ENCODE measurements at regions not wholly inside any gene's neighbourhood (a gene's known extent, or its start where the extent isn't known, plus 50 kb on each side); places are given as distances from the start of the nearest gene placed in this dataset.

DNA sequence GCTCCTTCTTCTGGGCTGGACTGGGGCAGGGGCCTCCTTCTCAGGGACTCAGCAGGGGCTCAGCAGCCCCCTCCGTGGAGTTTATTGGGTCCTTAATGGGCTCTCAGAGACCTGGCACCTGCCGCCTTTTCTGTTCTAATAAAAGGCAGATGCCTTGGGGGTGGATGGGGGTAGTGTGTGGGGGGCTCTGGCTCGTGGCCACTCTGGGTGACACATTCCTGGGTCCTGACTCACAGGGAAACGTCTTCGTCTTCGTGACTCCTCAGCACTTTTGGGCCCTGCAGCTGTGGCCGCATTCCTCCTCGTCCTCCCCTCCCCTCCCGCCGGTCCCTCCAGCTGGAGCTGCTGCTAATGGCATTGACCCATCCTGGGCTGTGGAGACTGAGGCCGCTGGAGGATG lies 107.8 kb upstream of the WNT4 start:
- Histone ChIP-seq H3K36me3 (no peaks in the 10 kb centered on the region), H3K27me3 (peaks cover 0 to 85% (median 52%) of the 10 kb centered on the region in 7 donors), H3K27ac (no peak overlapping the region), H3K4me3 (no peak overlapping the region), H3K9me3 (no peaks in the 10 kb centered on the region), H3K4me1 (no peaks in the 10 kb centered on the region)
- TF ChIP-seq CTCF (IDR thresholded peaks at IDR 0.05): no peak
- ATAC-seq: no peak
- WGBS, 2 donors: 40 to 42% methylated on average over 11 of the region's 11 CpGs
- DNase-seq: no peak
- intact Hi-C loops (cut with DNase I): no loop called here

- Histone ChIP-seq H3K9me3 (no peaks in the 10 kb centered on the region), H3K4me1 (no peaks in the 10 kb centered on the region), H3K36me3 (no peaks in the 10 kb centered on the region), H3K27ac (no peak overlapping the region), H3K27me3 (peaks cover 0 to 87% (median 52%) of the 10 kb centered on the region in 7 donors), H3K4me3 (no peak overlapping the region)
- DNase-seq (no peak), ATAC-seq (no peak)
- TF ChIP-seq CTCF (IDR thresholded peaks at IDR 0.05): no peak
- WGBS, 2 donors: 51 to 55% methylated on average over 17 of the region's 17 CpGs
- intact Hi-C loops (cut with DNase I): no loop called here
Measured at GRCh38 chr1:22252251-22252650, 109.4 kb upstream of the WNT4 start.

GRCh38 chr1:22253012-22253790 lies 110.3 kb upstream of the WNT4 start:
- Histone ChIP-seq H3K36me3 (no peaks in the 10 kb centered on the region), H3K27me3 (peaks cover 0 to 87% (median 52%) of the 10 kb centered on the region in 7 donors)

DNA sequence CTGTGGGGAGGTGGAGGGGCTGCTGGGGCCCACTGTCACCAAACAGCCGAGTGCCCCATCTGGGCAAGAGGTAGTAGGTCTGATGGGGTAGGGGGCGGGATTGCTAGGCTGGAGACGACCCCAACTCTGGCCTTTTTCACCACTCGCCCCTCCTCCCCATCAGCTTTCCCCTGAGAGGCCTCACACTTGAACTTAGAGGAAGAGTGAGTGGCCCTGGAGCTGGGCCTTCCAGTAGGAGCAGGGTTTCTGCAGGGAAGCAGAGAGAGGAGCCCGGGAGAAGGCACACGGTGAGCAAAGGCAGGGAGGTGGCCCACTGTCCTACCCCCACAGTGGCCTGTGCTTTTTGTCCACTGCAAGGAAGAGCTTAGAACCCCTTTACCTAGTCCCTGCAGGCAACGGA lies 111.9 kb upstream of the WNT4 start:
- Histone ChIP-seq H3K4me1 (no peaks in the 10 kb centered on the region), H3K27me3 (peaks cover 0 to 86% (median 57%) of the 10 kb centered on the region in 7 donors), H3K36me3 (no peaks in the 10 kb centered on the region), H3K27ac (no peak overlapping the region), H3K4me3 (no peak overlapping the region), H3K9me3 (no peaks in the 10 kb centered on the region)
- DNase-seq: no peak
- intact Hi-C loops (cut with DNase I): no loop called here
- WGBS, 2 donors: 61 to 79% methylated on average over 7 of the region's 7 CpGs
- TF ChIP-seq CTCF (IDR thresholded peaks at IDR 0.05): no peak
- ATAC-seq: no peak

More at GRCh38 chr1:22253012-22253790, 110.3 kb upstream of the WNT4 start:
- WGBS, 2 donors: 65 to 67% methylated on average over 16 of the region's 16 CpGs
- no peak overlapping the region for H3K27ac ChIP-seq
- ATAC-seq (no peak), DNase-seq (no peak)
- intact Hi-C loops (cut with DNase I): no loop called here
- no peaks in the 10 kb centered on the region for H3K4me1 ChIP-seq
- no peak overlapping the region for H3K4me3 ChIP-seq
- H3K9me3 ChIP-seq: no peaks in the 10 kb centered on the region
- TF ChIP-seq CTCF (IDR thresholded peaks at IDR 0.05): no peak
